Fibroblast of villous mesenchyme (primary cell): ENCODE measurements at regions not wholly inside any gene's neighbourhood (a gene's known extent, or its start where the extent isn't known, plus 50 kb on each side); places are given as distances from the start of the nearest gene placed in this dataset.

ENCODE experiments used
- DNase-seq: peaks from one replicate; pipeline ENCODE4 v3.0.0-alpha.2; 2010; ENCODE audit warnings: low read depth
- H3K4me3 ChIP-seq: 2 replicates; pipeline ENCODE4 v1.5.1; 2011; ENCODE audit warnings: low read depth, mild to moderate bottlenecking, low read length
- TF ChIP-seq, protein P1 (sequence below): IDR thresholded peaks from 2 replicates; pipeline ENCODE4 v1.5.1; 2012; ENCODE audit warnings: low read depth, mild to moderate bottlenecking, low read length; ENCODE audit not compliant: insufficient read depth

DNA sequence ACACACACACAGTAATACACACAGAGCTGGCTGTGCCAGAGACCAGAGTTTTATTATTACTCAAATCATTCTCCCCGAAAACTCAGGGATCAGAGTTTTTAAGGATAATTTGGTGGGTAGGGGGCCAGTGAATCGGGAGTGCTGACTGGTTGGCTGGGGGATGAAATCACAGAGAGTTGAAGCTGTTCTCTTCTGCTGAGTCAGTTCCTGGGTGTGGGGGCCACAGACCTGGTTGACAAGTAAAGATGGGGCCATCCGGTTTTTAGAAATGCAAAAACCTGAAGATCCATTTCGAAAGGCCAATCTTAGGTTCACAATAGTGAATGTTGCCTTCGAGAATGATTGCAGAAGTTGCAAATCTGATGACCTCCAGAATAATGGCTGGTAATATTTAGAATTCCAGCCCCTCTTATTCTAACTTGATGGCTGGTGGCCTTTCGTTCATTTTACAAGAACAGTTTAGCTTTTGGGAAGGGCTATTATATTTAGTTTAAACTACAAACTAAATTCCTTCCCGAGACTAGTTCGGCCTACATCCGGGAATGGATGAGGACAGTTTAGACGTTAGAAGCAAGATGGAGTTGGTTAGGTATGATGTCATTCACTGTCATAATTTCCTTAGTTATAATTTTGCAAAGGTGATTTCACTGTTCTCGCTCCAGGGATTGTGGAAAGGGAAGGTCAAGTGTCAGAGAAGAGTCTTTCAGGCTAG, 123.2 kb downstream of the KCNJ18 start:
- DNase-seq, result no peak
- TF ChIP-seq, protein P1, sequence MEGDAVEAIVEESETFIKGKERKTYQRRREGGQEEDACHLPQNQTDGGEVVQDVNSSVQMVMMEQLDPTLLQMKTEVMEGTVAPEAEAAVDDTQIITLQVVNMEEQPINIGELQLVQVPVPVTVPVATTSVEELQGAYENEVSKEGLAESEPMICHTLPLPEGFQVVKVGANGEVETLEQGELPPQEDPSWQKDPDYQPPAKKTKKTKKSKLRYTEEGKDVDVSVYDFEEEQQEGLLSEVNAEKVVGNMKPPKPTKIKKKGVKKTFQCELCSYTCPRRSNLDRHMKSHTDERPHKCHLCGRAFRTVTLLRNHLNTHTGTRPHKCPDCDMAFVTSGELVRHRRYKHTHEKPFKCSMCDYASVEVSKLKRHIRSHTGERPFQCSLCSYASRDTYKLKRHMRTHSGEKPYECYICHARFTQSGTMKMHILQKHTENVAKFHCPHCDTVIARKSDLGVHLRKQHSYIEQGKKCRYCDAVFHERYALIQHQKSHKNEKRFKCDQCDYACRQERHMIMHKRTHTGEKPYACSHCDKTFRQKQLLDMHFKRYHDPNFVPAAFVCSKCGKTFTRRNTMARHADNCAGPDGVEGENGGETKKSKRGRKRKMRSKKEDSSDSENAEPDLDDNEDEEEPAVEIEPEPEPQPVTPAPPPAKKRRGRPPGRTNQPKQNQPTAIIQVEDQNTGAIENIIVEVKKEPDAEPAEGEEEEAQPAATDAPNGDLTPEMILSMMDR, result no peak
- no peak overlapping the region for H3K4me3 ChIP-seq

DNA sequence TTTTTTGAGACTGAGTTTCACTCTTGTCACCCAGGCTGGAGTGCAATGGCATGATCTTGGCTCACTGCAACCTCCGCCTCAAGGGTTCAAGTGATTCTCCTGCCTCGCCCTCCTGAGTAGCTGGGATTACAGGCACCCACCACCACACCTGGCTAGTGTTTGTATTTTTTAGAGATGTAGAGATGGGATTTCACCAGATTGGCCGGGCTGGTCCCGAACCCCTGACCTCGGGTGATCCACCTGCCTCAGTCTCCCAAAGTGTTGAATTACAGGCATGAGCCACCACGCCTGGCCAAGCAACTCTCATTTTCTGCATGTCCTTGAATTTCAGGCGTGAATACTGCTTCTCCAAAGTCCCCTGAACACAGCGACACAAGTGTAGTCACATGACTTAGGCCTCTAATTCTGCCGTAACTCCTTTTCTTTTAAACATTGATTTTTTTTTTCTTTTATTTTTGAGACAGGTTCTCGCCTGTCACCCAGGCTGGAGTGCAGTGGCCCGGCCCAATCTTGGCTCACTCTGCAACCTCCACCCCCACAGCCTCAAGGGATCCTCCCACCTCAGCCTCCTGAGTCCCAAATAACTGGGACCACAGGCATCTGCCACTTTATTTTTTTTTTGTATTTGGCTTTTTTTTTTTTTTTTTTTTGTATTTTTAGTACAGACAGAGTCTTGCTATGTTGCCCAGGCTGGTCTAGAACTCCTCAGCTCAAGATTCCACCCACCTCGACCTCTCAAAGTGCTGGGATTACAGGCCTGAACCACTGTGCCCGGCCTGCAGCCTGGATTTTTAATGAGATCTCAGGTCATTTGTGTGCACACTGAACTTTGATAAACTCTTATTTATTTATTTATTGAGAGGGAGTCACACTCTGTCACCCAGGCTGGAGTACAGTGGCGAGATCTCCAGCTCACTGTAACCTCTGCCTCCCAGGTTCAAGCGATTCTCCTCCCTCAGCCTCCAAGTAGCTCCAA, 124.6 kb downstream of the KCNJ18 start:
- H3K4me3 ChIP-seq, result no peak overlapping the region
- TF ChIP-seq, protein P1, result no peak
- DNase-seq, result no peak

DNA sequence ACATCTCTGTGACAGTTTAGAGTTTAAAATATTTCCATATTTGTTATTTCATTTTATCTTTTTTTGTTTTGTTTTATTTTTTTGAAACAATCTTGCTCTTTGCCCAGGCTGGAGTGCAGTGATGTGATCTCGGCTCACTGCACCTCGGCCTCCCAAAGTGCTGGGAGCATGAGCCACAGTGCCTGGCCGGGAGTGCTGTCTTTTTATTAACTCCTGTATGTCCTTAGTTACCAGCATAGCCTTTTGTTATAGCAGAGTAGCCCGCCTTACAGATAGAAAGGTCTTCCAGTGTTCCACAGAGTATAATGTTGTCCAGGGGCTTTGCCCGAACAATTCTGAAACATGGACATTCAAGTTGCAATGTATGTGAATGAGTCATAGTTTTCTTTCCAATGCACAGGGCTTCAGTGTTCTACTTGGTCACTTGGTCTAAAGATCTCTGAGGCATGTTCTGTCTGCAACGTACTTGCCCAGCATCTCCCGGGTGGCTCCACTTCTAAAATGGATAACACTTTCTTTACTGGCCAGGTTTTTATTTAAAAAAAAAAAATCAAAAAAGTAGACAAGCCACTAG, 125.6 kb downstream of the KCNJ18 start:
- TF ChIP-seq, protein P1, result no peak
- H3K4me3 ChIP-seq, result no peak overlapping the region
- no peak for DNase-seq

DNA sequence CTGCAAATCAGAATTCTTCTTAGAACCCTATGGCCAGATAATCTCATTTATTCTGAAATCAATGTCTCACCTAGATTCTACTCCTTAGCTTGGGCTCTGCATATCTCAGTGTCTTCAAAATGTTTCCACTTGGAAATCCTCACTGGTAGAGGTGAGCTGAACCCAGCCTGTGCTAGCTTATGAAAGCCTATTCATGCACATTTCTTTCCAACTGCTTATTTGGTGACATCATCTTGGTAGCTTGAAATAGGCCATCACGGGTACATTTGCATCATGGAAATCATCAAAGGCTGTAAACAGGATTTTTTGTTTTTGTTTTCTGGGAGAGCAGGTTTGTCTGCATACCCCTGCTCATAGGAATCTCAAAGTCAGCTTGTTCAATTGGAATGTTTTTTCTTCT, 130.8 kb downstream of the KCNJ18 start:
- TF ChIP-seq, protein P1, result no peak
- H3K4me3 ChIP-seq, result no peak overlapping the region
- no peak for DNase-seq

DNA sequence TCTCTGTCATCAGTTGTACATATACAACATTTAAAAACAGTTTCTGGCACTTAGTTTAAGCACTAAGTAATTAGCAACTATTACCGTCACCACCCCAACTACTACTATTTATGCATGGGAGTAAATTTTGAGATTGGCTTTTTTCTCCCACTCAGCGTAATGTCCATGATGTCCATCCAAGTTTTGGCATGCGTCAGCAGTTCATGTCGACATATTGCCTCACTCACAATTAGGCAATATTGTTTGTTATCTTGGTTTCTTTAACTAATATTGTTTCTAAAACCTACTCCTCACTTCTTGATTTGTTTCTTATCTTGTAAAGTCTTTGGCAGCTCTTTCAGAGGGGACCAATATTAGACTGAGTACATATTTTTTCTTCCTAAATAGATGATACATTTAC, 131.3 kb downstream of the KCNJ18 start:
- H3K4me3 ChIP-seq, result no peak overlapping the region
- DNase-seq, result no peak
- TF ChIP-seq, protein P1, result no peak

DNA sequence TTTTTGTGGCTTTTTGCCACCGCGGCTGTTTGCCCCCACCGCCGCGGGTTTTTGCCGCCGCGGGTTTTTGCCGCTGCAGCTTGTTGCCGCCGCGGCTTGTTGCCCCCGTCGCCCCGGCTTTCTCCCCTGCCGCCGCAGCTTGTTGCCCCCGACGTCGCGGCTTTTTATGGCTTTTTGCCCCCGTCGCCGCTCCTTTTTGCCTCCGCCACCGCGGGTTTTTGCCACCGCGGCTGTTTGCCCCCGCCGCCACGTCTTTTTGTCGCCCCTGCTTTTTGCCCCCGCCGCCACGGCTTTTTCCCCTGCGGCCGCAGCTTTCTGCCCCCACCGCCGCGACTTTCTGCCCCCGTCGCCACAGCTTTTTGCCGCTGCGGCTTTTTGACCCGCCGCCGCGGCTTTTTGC, 149.5 kb downstream of the KCNJ18 start:
- no peak overlapping the region for H3K4me3 ChIP-seq
- DNase-seq, result no peak
- TF ChIP-seq, protein P1, result no peak
